Adrenal gland (tissue), 9 donors: ENCODE measurements at regions not wholly inside any gene's neighbourhood (a gene's known extent, or its start where the extent isn't known, plus 50 kb on each side); places are given as distances from the start of the nearest gene placed in this dataset.

Experiments used
- DNase-seq, 7 donors: peaks; one replicate each; pipeline ENCODE4 v3.0.0-alpha.2; 2019 to 2020
- H3K27ac ChIP-seq, 5 donors: fragments of 200-600 bp; sonication (generic) in 4 of 5; 1 replicate in 3 of 5; 2 replicates in 2 of 5; pipeline versions ENCODE4 v1.5.1 to v1.8.0; 2016 to 2020; ENCODE audit warnings: mild to moderate bottlenecking in 1 of 5
- H3K27me3 ChIP-seq: fragments of 200-600 bp; 2 replicates; pipeline ENCODE4 v1.8.0; 2021
- H3K36me3 ChIP-seq, 2 donors: fragments of 200-600 bp; replicated peaks in 1 of 2; 1 replicate in 1 of 2; 2 replicates in 1 of 2; pipeline versions ENCODE4 v1.5.1 to v1.8.0; 2018 to 2022
- H3K4me1 ChIP-seq, 2 donors: fragments of 200-600 bp; replicated peaks in 1 of 2; 1 replicate in 1 of 2; 2 replicates in 1 of 2; pipeline versions ENCODE4 v1.5.1 to v1.8.0; 2018 to 2021
- H3K4me3 ChIP-seq, 4 donors: fragments of 200-600 bp; sonication (generic) in 3 of 4; one replicate each; pipeline ENCODE4 v1.5.1; 2016 to 2018
- H3K9me3 ChIP-seq, 3 donors: fragments of 200-600 bp; sonication (generic) in 1 of 3; replicated peaks in 1 of 3; 1 replicate in 2 of 3; 2 replicates in 1 of 3; pipeline versions ENCODE4 v1.5.1 to v1.8.0; 2016 to 2021
- CTCF ChIP-seq, 6 experiments: fragments of 450-650 bp in 4 of 6; fragments of 200-600 bp in 2 of 6; sonication (generic) in 1 of 6; IDR thresholded peaks; 1 replicate in 5 of 6; 2 replicates in 1 of 6; pipeline versions ENCODE4 v1.5.1 to v1.8.0; 2016 to 2021; ENCODE audit warnings: antibody characterized with exemption in 6 of 6, mild to moderate bottlenecking in 2 of 6, moderate library complexity in 1 of 6
- POLR2A ChIP-seq, 2 donors: fragments of 450-650 bp; IDR thresholded peaks; one replicate each; pipeline ENCODE4 v1.6.1; 2017; ENCODE audit warnings: antibody characterized with exemption in 2 of 2, mild to moderate bottlenecking in 2 of 2, moderate library complexity in 1 of 2
- WGBS, 4 donors: extraction: QIAGEN DNeasy Blood & Tissue Kit in 2 of 4; methylation state at CpG; one replicate each; pipeline versions ENCODE4 v1.1.5 to v1.1.7; 2013 to 2017; 5-methylcytosine and 5-hydroxymethylcytosine counted together
- intact Hi-C, 2 donors: fragments of 100-400 bp; cut with DNase I; formaldehyde crosslinking; loops; one replicate each; pipeline versions ENCODE4 v1.14.1 to v1.15.0; 2022 to 2023
- donor health status: healthy with polysubstance abuse.
- donor health status: Bipolar disorder and iron deficiency.
- donor health status: DM: yes; HTN: yes; CAD: no.
- donor health status: DM: no; HTN: no; CAD: no.
- donor health status: DM: no; HTN: no; CAD: no.

- DNase-seq: no peak
- intact Hi-C loops: no loop called here
- H3K27me3 ChIP-seq: no peaks in the 10 kb centered on the region
- H3K4me1 ChIP-seq: no peaks in the 10 kb centered on the region
- no peak overlapping the region for H3K4me3 ChIP-seq
- H3K27ac ChIP-seq: no peak overlapping the region
- no peaks in the 10 kb centered on the region for H3K36me3 ChIP-seq
- H3K9me3 ChIP-seq: no peaks in the 10 kb centered on the region
- TF ChIP-seq CTCF (IDR thresholded peaks at IDR 0.05): no peak
- no peak for TF ChIP-seq POLR2A (IDR thresholded peaks at IDR 0.05)
These were observed 140.7 kb upstream of the SPAG17 start for GRCh38 chr1:118325550-118326225.

GRCh38 chr1:118323246-118323645, 138.2 kb upstream of the SPAG17 start:
- Histone ChIP-seq H3K4me3 (no peak overlapping the region), H3K9me3 (no peaks in the 10 kb centered on the region), H3K27me3 (no peaks in the 10 kb centered on the region), H3K36me3 (no peaks in the 10 kb centered on the region), H3K27ac (no peak overlapping the region), H3K4me1 (no peaks in the 10 kb centered on the region)
- no peak for TF ChIP-seq CTCF (IDR thresholded peaks at IDR 0.05)
- TF ChIP-seq POLR2A (IDR thresholded peaks at IDR 0.05): no peak
- 0 to 50% (median 0%) methylated on average over 1 of the region's 1 CpG for WGBS, 4 donors
- intact Hi-C loops: no loop called here
- DNase-seq: no peak

GRCh38 chr1:118322331-118322730, 137.3 kb upstream of the SPAG17 start:
- 24 to 50% (median 40%) methylated on average over 3 of the region's 3 CpGs for WGBS, 4 donors
- TF ChIP-seq POLR2A (IDR thresholded peaks at IDR 0.05) (no peak), CTCF (IDR thresholded peaks at IDR 0.05) (no peak)
- H3K4me3 ChIP-seq: no peak overlapping the region
- no peaks in the 10 kb centered on the region for H3K9me3 ChIP-seq
- intact Hi-C loops: no loop called here
- H3K27ac ChIP-seq: no peak overlapping the region
- no peaks in the 10 kb centered on the region for H3K27me3 ChIP-seq
- H3K4me1 ChIP-seq: no peaks in the 10 kb centered on the region
- no peaks in the 10 kb centered on the region for H3K36me3 ChIP-seq
- no peak for DNase-seq

- no peak for DNase-seq
- no peaks in the 10 kb centered on the region for H3K4me1 ChIP-seq
- H3K4me3 ChIP-seq: no peak overlapping the region
- 27 to 36% (median 33%) methylated on average over 6 of the region's 6 CpGs for WGBS, 4 donors
- H3K36me3 ChIP-seq: no peaks in the 10 kb centered on the region
- intact Hi-C loops: no loop called here
- H3K27me3 ChIP-seq: no peaks in the 10 kb centered on the region
- no peak overlapping the region for H3K27ac ChIP-seq
- TF ChIP-seq CTCF (IDR thresholded peaks at IDR 0.05): no peak
- no peak for TF ChIP-seq POLR2A (IDR thresholded peaks at IDR 0.05)
- H3K9me3 ChIP-seq: no peaks in the 10 kb centered on the region
These were observed 136.8 kb upstream of the SPAG17 start for GRCh38 chr1:118321840-118322239.
